ENCODE measurements at regions not wholly inside any gene's neighbourhood (a gene's known extent, or its start where the extent isn't known, plus 50 kb on each side); places are given as distances from the start of the nearest gene placed in this dataset.
"Not testable (repeated sequence)": the region's sequence is repeated elsewhere in the genome, so short reads cannot be mapped to it uniquely, and the experiment has no call there.

GRCh38 chr1:58251430-58252073, 295.0 kb downstream of the OMA1 start:
- no peak for DNase-seq

GRCh38 chr1:58250587-58250948, 296.0 kb downstream of the OMA1 start:
- DNase-seq: no peak

- DNase-seq: peak; percentile 68
Observed at GRCh38 chr1:58249737-58250586, 296.6 kb downstream of the OMA1 start.

- no peak for DNase-seq
Observed at GRCh38 chr1:58249388-58249736, 297.2 kb downstream of the OMA1 start.

- DNase-seq: peak; percentile 16
Observed at GRCh38 chr1:58248791-58249190, 297.7 kb downstream of the OMA1 start.

- DNase-seq: no peak
Observed at GRCh38 chr1:58248072-58248471, 298.5 kb downstream of the OMA1 start.

- no peak for DNase-seq
Observed at GRCh38 chr1:58246549-58246948, 300.0 kb downstream of the OMA1 start.

- DNase-seq: no peak
Observed at GRCh38 chr1:58244872-58245271, 301.7 kb downstream of the OMA1 start.

- no peak for DNase-seq
Observed at GRCh38 chr1:58238846-58239245, 307.7 kb downstream of the OMA1 start.

- DNase-seq: no peak
Observed at GRCh38 chr1:58233729-58234128, 312.8 kb downstream of the OMA1 start.

GRCh38 chr1:58231204-58231603, 315.3 kb downstream of the OMA1 start:
- DNase-seq: no peak

- no peak for DNase-seq
Observed at GRCh38 chr1:58227604-58228003, 318.9 kb downstream of the OMA1 start.

GRCh38 chr1:58223522-58223921, 323.0 kb downstream of the OMA1 start:
- no peak for DNase-seq

- DNase-seq: no peak
Observed at GRCh38 chr1:58220836-58221472, 325.6 kb downstream of the OMA1 start.

GRCh38 chr1:58216169-58216568, 330.4 kb downstream of the OMA1 start:
- DNase-seq: not testable (repeated sequence)

- no peak for DNase-seq
Observed at GRCh38 chr1:58214674-58215073, 331.9 kb downstream of the OMA1 start.

- DNase-seq: no peak
Observed at GRCh38 chr1:58211869-58212268, 334.7 kb downstream of the OMA1 start.

- DNase-seq: no peak
Observed at GRCh38 chr1:58209575-58209974, 337.0 kb downstream of the OMA1 start.

GRCh38 chr1:58206749-58207148, 339.8 kb downstream of the OMA1 start:
- no peak for DNase-seq

- no peak for DNase-seq
Observed at GRCh38 chr1:58204284-58204683, 342.2 kb downstream of the OMA1 start.

GRCh38 chr1:58201492-58202106, 344.9 kb downstream of the OMA1 start:
- no peak for DNase-seq

- DNase-seq: no peak
Observed at GRCh38 chr1:58200437-58200836, 346.1 kb downstream of the OMA1 start.

- no peak for DNase-seq
Observed at GRCh38 chr1:58197811-58198210, 348.7 kb downstream of the OMA1 start.
